IMR-90 (cell line): ENCODE measurements at regions not wholly inside any gene's neighbourhood (a gene's known extent, or its start where the extent isn't known, plus 50 kb on each side); places are given as distances from the start of the nearest gene placed in this dataset.

ENCODE experiments used
- ATAC-seq: fragments of 200-7000 bp; cut with Tn5 transposase; 2 replicates; pipeline ENCODE4 v1.9.1; 2020; ENCODE audit warnings: low read depth, mild to moderate bottlenecking, moderate library complexity
- BruUV-seq: library from RNA; stranded (reverse); fragments of 400-500 nt; replicated peaks from 2 replicates; lab custom pipeline; 2021; lab: Mats Ljungman, UMichigan
- CTCF ChIA-PET: fragments of 300-600 bp; formaldehyde crosslinking; extraction: SDS; loops from one replicate; lab custom pipeline; 2021; ENCODE audit warnings: antibody characterized with exemption; lab: Yijun Ruan, JAX
- POLR2A ChIA-PET: fragments of 300-600 bp; sonication (Branson Sonifier 250); formaldehyde crosslinking; loops from one replicate; lab custom pipeline; 2022; ENCODE audit warnings: antibody characterized with exemption; ENCODE audit not compliant: unreplicated experiment; lab: Charles Lee
- DNase-seq: peaks from one replicate; pipeline ENCODE4 v3.0.0; 2013
- H2AFZ ChIP-seq: replicated peaks from 2 replicates; pipeline ENCODE3; 2013; ENCODE audit warnings: low read length, mild to moderate bottlenecking; ENCODE audit not compliant: poor library complexity
- H2AK5ac ChIP-seq: 2 replicates; pipeline ENCODE4 v1.6.1; 2013; ENCODE audit warnings: low read depth, low read length, inconsistent platforms
- H2AK9ac ChIP-seq: replicated peaks from 2 replicates; pipeline ENCODE3; 2013; ENCODE audit warnings: mild to moderate bottlenecking, low read depth, low read length, moderate library complexity; ENCODE audit not compliant: poor library complexity
- H2BK120ac ChIP-seq: 2 replicates; pipeline ENCODE4 v1.6.1; 2013; ENCODE audit warnings: low read depth, low read length, inconsistent platforms
- H2BK15ac ChIP-seq: 3 replicates; pipeline ENCODE4 v1.6.1; 2013; ENCODE audit warnings: low read depth, low read length, inconsistent platforms
- H2BK20ac ChIP-seq: 2 replicates; pipeline ENCODE4 v1.6.1; 2013; ENCODE audit warnings: low read depth, mild to moderate bottlenecking, inconsistent platforms, low read length, moderate library complexity
- H2BK5ac ChIP-seq: 2 replicates; pipeline ENCODE4 v1.6.1; 2013; ENCODE audit warnings: mild to moderate bottlenecking, low read depth, low read length, inconsistent platforms; ENCODE audit not compliant: poor library complexity, severe bottlenecking
- H3K14ac ChIP-seq: replicated peaks from 2 replicates; pipeline ENCODE4 v1.6.1; 2013; ENCODE audit warnings: low read depth, low read length, inconsistent platforms
- H3K18ac ChIP-seq: 2 replicates; pipeline ENCODE4 v1.6.1; 2013; ENCODE audit warnings: low read depth, low read length, control low read depth
- H3K23ac ChIP-seq: 2 replicates; pipeline ENCODE4 v1.6.1; 2013; ENCODE audit warnings: low read depth, low read length, inconsistent platforms
- H3K27ac ChIP-seq: 2 replicates; pipeline ENCODE4 v1.5.1; 2013; ENCODE audit warnings: mild to moderate bottlenecking, control low read depth, low read length; ENCODE audit not compliant: insufficient read depth
- H3K27me3 ChIP-seq: 2 replicates; pipeline ENCODE4 v1.6.1; 2013; ENCODE audit warnings: low read length; ENCODE audit not compliant: control insufficient read depth, insufficient read depth
- H3K36me3 ChIP-seq: 2 replicates; pipeline ENCODE4 v1.6.1; 2013; ENCODE audit warnings: low read length, mixed read lengths; ENCODE audit not compliant: control insufficient read depth, insufficient read depth
- H3K4ac ChIP-seq: 2 replicates; pipeline ENCODE4 v1.6.1; 2013; ENCODE audit warnings: low read depth, low read length, inconsistent platforms
- H3K4me1 ChIP-seq: 2 replicates; pipeline ENCODE4 v1.6.1; 2013; ENCODE audit warnings: low read length, mixed read lengths; ENCODE audit not compliant: control insufficient read depth, insufficient read depth
- H3K4me2 ChIP-seq: 2 replicates; pipeline ENCODE4 v1.6.1; 2013; ENCODE audit warnings: low read depth, mild to moderate bottlenecking, control low read depth, low read length, moderate library complexity
- H3K4me3 ChIP-seq: 2 replicates; pipeline ENCODE4 v1.5.1; 2013; ENCODE audit warnings: low read depth, mild to moderate bottlenecking, control low read depth, low read length, moderate library complexity; ENCODE audit not compliant: insufficient read depth
- H3K56ac ChIP-seq: 2 replicates; pipeline ENCODE4 v1.6.1; 2013; ENCODE audit warnings: low read length, inconsistent platforms; ENCODE audit not compliant: insufficient read depth; ENCODE audit errors: extremely low read depth
- H3K79me1 ChIP-seq, 2 experiments: 2 replicates each; pipeline ENCODE4 v1.6.1; 2013; ENCODE audit warnings: low read length in 2 of 2, inconsistent platforms in 1 of 2, low read depth in 1 of 2
- H3K9ac ChIP-seq: 2 replicates; pipeline ENCODE4 v1.6.1; 2013; ENCODE audit warnings: low read depth, low read length, control low read depth
- H3K9me1 ChIP-seq: 2 replicates; pipeline ENCODE4 v1.6.1; 2013; ENCODE audit warnings: low read length, inconsistent platforms; ENCODE audit not compliant: insufficient read depth
- H3K9me3 ChIP-seq: 2 replicates; pipeline ENCODE4 v1.6.1; 2013; ENCODE audit warnings: low read length; ENCODE audit not compliant: control insufficient read depth, insufficient read depth
- H4K20me1 ChIP-seq: 2 replicates; pipeline ENCODE4 v1.6.1; 2013; ENCODE audit warnings: low read length, inconsistent platforms; ENCODE audit not compliant: insufficient read depth
- H4K5ac ChIP-seq: 2 replicates; pipeline ENCODE4 v1.6.1; 2013; ENCODE audit warnings: mild to moderate bottlenecking, low read depth, low read length, control low read depth
- H4K8ac ChIP-seq, 2 experiments: 2 replicates each; pipeline ENCODE4 v1.6.1; 2013; ENCODE audit warnings: low read depth in 2 of 2, low read length in 2 of 2, control low read depth in 1 of 2, inconsistent platforms in 1 of 2
- H4K91ac ChIP-seq: 2 replicates; pipeline ENCODE4 v1.6.1; 2013; ENCODE audit warnings: low read depth, low read length, inconsistent platforms; ENCODE audit not compliant: insufficient read depth
- BHLHE40 ChIP-seq: fragments of 150-350 bp; IDR thresholded peaks from 2 replicates; pipeline ENCODE4 v1.6.1; 2016; ENCODE audit warnings: mild to moderate bottlenecking, low read depth, low read length
- CHD1 ChIP-seq: IDR thresholded peaks from 2 replicates; pipeline ENCODE4 v1.6.1; 2012; ENCODE audit warnings: low read depth, low read length, improper control_type of control experiment
- CTCF ChIP-seq: conservative IDR thresholded peaks from 2 replicates; pipeline ENCODE4 v1.5.1; 2012; ENCODE audit warnings: mild to moderate bottlenecking, low read depth, low read length, improper control_type of control experiment
- ELK1 ChIP-seq: fragments of 150-350 bp; IDR thresholded peaks from 2 replicates; pipeline ENCODE4 v1.6.1; 2016; ENCODE audit warnings: low read depth, mild to moderate bottlenecking, low read length, moderate library complexity, borderline replicate concordance
- FOS ChIP-seq: fragments of 150-350 bp; IDR thresholded peaks from 2 replicates; pipeline ENCODE4 v1.6.1; 2016; ENCODE audit warnings: low read depth, low read length
- MAFK ChIP-seq: IDR thresholded peaks from 2 replicates; pipeline ENCODE4 v1.6.1; 2012; ENCODE audit warnings: low read depth, low read length, improper control_type of control experiment
- MXI1 ChIP-seq: IDR thresholded peaks from 2 replicates; pipeline ENCODE4 v1.6.1; 2012; ENCODE audit warnings: low read depth, mild to moderate bottlenecking, low read length, moderate library complexity, borderline replicate concordance
- POLR2A ChIP-seq: IDR thresholded peaks from 2 replicates; pipeline ENCODE4 v1.6.1; 2012; ENCODE audit warnings: mild to moderate bottlenecking, low read depth, low read length
- RAD21 ChIP-seq: IDR thresholded peaks from 2 replicates; pipeline ENCODE4 v1.6.1; 2012; ENCODE audit warnings: low read length, improper control_type of control experiment
- RCOR1 ChIP-seq: IDR thresholded peaks from 2 replicates; pipeline ENCODE4 v1.6.1; 2012; ENCODE audit warnings: mild to moderate bottlenecking, low read length, improper control_type of control experiment; ENCODE audit not compliant: insufficient replicate concordance
- USF2 ChIP-seq: fragments of 150-350 bp; IDR thresholded peaks from 2 replicates; pipeline ENCODE4 v1.6.1; 2017; ENCODE audit warnings: mild to moderate bottlenecking, antibody characterized with exemption, low read length, low read depth
- WGBS, 2 experiments: methylation state at CpG; one replicate each; pipeline versions ENCODE4 v1.1.5 to v1.1.7; 2013; ENCODE audit warnings: missing lambda C conversion rate in 2 of 2; ENCODE audit not compliant: insufficient read length in 1 of 2; ENCODE audit errors: extremely low coverage in 2 of 2; 5-methylcytosine and 5-hydroxymethylcytosine counted together
- dilution Hi-C: fragments of 300-500 bp; cut with HindIII; formaldehyde crosslinking; loops from one replicate; pipeline ENCODE4 v1.14.3; 2018; ENCODE audit warnings: low sequenced_read_pairs; ENCODE audit not compliant: unreplicated experiment
- in situ Hi-C: fragments of 300-500 bp; cut with MboI; formaldehyde crosslinking; loops from 3 replicates; pipeline ENCODE4 v1.14.3; 2019; ENCODE audit warnings: low sequenced_read_pairs, inconsistent platforms, mixed read lengths
- intact Hi-C: fragments of 100-400 bp; cut with micrococcal nuclease; formaldehyde crosslinking; loops from 2 replicates; pipeline ENCODE4 v1.10.0; 2022

GRCh38 chr1:30366199-30366598 is 357.2 kb downstream of the MATN1 start:
- no peak overlapping the region for H2BK20ac ChIP-seq
- ATAC-seq (no peak), DNase-seq (no peak)
- no peak overlapping the region for H2AK5ac ChIP-seq
- no peak overlapping the region for H3K23ac ChIP-seq
- no peak overlapping the region for H2BK15ac ChIP-seq
- no peak overlapping the region for H3K14ac ChIP-seq
- H4K8ac ChIP-seq: no peak overlapping the region
- in situ Hi-C loops (no loop called here), intact Hi-C loops (no loop called here), dilution Hi-C loops (no loop called here)
- H3K4me3 ChIP-seq: no peak overlapping the region
- H3K36me3 ChIP-seq: no peaks in the 10 kb centered on the region
- H2BK5ac ChIP-seq: no peak overlapping the region
- TF ChIP-seq BHLHE40: no peak
- no peak for TF ChIP-seq CHD1
- no peak for TF ChIP-seq POLR2A
- no peak for TF ChIP-seq RCOR1
- TF ChIP-seq FOS: no peak
- no peak for TF ChIP-seq ELK1
- TF ChIP-seq CTCF: no peak
- no peak for TF ChIP-seq MXI1
- no peak for TF ChIP-seq MAFK
- no peak for TF ChIP-seq USF2
- TF ChIP-seq RAD21: no peak
- no peaks in the 10 kb centered on the region for H3K79me1 ChIP-seq
- H2AK9ac ChIP-seq: no peak overlapping the region
- no peak overlapping the region for H3K4me2 ChIP-seq
- H3K9ac ChIP-seq: no peak overlapping the region
- H3K27me3 ChIP-seq: no peaks in the 10 kb centered on the region
- WGBS, 2 experiments: no CpG with 5 or more reads among the region's 4 CpGs
- no peak overlapping the region for H3K4ac ChIP-seq
- H3K18ac ChIP-seq: no peak overlapping the region
- H4K91ac ChIP-seq: no peak overlapping the region
- no peaks in the 10 kb centered on the region for H3K9me3 ChIP-seq
- no peaks in the 10 kb centered on the region for H3K9me1 ChIP-seq
- no peak overlapping the region for H2BK120ac ChIP-seq
- no peak overlapping the region for H3K27ac ChIP-seq
- no peak overlapping the region for H2AFZ ChIP-seq
- POLR2A ChIA-PET: no interaction called here
- BruUV-seq: no TSS peak
- CTCF ChIA-PET: no interaction called here
- no peak overlapping the region for H4K5ac ChIP-seq
- H3K4me1 ChIP-seq: no peaks in the 10 kb centered on the region
- H3K56ac ChIP-seq: no peak overlapping the region
- H4K20me1 ChIP-seq: no peaks in the 10 kb centered on the region
